HT1080 (cell line): ENCODE measurements at regions not wholly inside any gene's neighbourhood (a gene's known extent, or its start where the extent isn't known, plus 50 kb on each side); places are given as distances from the start of the nearest gene placed in this dataset. TPM values are rescaled to one million over a fixed set of nuclear protein-coding genes. Genes with fewer than 3 reads are reported as not detected.
A peak's percentile ranks its signal among the peaks of the same experiment; 100 is the strongest.

Source experiments
- DNase-seq: peaks from one replicate; pipeline ENCODE4 v3.0.0-alpha.2; 2015; ENCODE audit warnings: low read depth
- small RNA-seq: library from RNA; depleted of rRNA; stranded (forward); fragments of <200 nt; gene quantifications from one replicate; pipeline ENCODE3, GENCODE V24; 2014

GRCh38 chr12:29883941-29884554, 100.3 kb upstream of the TMTC1 start:
- no peak for DNase-seq

GRCh38 chr12:29883525-29883924, 99.8 kb upstream of the TMTC1 start:
- DNase-seq = no peak

- DNase-seq = no peak
Observed at GRCh38 chr12:29882846-29883245, 99.1 kb upstream of the TMTC1 start.

GRCh38 chr12:29880987-29881386, 97.2 kb upstream of the TMTC1 start:
- no peak for DNase-seq

GRCh38 chr12:29879606-29880308, 96.0 kb upstream of the TMTC1 start:
- DNase-seq = no peak

- DNase-seq = no peak
Observed at GRCh38 chr12:29869946-29870345, 86.2 kb upstream of the TMTC1 start.

GRCh38 chr12:29867823-29868222, 84.1 kb upstream of the TMTC1 start:
- DNase-seq = peak; percentile 19

GRCh38 chr12:29863665-29864064, 79.9 kb upstream of the TMTC1 start:
- no peak for DNase-seq

- DNase-seq = no peak
Observed at GRCh38 chr12:29858270-29858786, 74.6 kb upstream of the TMTC1 start.

GRCh38 chr12:29847246-29847645, 63.5 kb upstream of the TMTC1 start:
- no peak for DNase-seq

- no peak for DNase-seq
Observed at GRCh38 chr12:29844667-29845066, 60.9 kb upstream of the TMTC1 start.

- no peak for DNase-seq
Observed at GRCh38 chr12:29843036-29843435, 59.3 kb upstream of the TMTC1 start.

- no peak for DNase-seq
Observed at GRCh38 chr12:29838768-29839167, 55.0 kb upstream of the TMTC1 start.

Small RNA genes lying in the stretch of these regions (small RNA-seq; reads per million reads assigned to genes)
- not detected for gene AC023511.2
- gene RNA5SP356 = 0.07 reads per million
